ENCODE measurements at regions not wholly inside any gene's neighbourhood (a gene's known extent, or its start where the extent isn't known, plus 50 kb on each side); places are given as distances from the start of the nearest gene placed in this dataset.

DNA sequence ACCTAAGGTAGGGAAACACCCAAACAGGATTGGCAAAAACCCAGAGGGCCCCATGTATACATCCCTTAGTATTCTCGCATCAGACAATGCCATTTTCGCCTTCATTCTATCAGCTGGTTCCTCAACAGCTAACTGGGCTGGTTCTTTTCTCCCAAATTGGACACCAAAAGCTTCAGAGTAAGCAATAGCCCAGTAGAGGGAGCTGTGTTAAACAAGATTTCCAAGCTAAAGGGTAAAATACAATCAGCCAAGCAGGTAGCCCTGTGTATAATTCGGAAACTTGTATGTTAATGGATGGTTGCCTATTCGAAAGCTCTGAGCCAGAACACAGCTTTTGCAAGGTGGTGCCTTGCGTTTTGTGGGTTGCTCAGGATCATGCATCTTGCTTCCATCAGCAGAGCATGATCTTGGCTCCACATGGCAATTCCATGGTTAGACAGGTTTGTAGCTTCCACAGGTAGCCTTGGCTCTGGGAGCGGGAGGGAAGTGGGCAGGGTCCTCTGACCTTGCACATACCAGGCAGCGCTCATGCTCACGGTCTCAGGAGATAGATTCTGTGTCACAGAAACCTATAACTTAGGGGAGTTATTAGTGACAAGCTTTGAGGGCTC lies 115.2 kb upstream of the LNX1 start:
- TF ChIP-seq CTCF (IDR thresholded peaks at IDR 0.05) (peak; percentile 62), TCF7L2 (IDR thresholded peaks at IDR 0.05; ENCODE audit: low read depth, low read length) (no peak)
- TF ChIP-seq, protein P1, sequence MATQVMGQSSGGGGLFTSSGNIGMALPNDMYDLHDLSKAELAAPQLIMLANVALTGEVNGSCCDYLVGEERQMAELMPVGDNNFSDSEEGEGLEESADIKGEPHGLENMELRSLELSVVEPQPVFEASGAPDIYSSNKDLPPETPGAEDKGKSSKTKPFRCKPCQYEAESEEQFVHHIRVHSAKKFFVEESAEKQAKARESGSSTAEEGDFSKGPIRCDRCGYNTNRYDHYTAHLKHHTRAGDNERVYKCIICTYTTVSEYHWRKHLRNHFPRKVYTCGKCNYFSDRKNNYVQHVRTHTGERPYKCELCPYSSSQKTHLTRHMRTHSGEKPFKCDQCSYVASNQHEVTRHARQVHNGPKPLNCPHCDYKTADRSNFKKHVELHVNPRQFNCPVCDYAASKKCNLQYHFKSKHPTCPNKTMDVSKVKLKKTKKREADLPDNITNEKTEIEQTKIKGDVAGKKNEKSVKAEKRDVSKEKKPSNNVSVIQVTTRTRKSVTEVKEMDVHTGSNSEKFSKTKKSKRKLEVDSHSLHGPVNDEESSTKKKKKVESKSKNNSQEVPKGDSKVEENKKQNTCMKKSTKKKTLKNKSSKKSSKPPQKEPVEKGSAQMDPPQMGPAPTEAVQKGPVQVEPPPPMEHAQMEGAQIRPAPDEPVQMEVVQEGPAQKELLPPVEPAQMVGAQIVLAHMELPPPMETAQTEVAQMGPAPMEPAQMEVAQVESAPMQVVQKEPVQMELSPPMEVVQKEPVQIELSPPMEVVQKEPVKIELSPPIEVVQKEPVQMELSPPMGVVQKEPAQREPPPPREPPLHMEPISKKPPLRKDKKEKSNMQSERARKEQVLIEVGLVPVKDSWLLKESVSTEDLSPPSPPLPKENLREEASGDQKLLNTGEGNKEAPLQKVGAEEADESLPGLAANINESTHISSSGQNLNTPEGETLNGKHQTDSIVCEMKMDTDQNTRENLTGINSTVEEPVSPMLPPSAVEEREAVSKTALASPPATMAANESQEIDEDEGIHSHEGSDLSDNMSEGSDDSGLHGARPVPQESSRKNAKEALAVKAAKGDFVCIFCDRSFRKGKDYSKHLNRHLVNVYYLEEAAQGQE (IDR thresholded peaks at IDR 0.05; ENCODE audit: insufficient read depth in 1 of 2, low read depth in 2 of 2, low read length in 1 of 2), result no peak

Data from Panc1 (cell line).